ENCODE measurements at regions not wholly inside any gene's neighbourhood (a gene's known extent, or its start where the extent isn't known, plus 50 kb on each side); places are given as distances from the start of the nearest gene placed in this dataset.

DNA sequence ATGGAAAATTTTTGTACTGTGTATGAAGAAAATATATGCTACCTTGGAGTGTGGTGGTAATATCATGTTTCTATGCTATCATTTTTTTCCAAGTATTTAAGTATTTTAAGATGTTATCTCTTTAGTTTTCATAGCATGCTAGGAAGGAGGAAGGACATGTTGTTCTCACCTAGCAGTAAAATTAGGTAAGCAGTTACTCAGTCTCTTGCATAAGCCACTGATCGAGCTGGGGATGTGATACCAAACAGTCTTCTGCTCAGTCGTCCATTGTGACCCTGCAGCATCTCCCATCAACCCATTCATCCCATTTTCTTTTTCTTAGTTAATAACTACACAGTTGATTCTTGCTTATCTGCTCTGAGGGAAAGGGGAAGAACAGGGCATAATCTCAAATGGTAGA, 130.6 kb downstream of the KLF5 start:
- TF ChIP-seq ZNF232 (CRISPR knock-in tag; IDR thresholded peaks at IDR 0.05) (no peak), CREM (CRISPR knock-in tag; IDR thresholded peaks at IDR 0.05) (no peak), CREB1 (CRISPR knock-in tag; IDR thresholded peaks at IDR 0.05) (no peak), MXD4 (CRISPR knock-in tag; IDR thresholded peaks at IDR 0.05; ENCODE audit: borderline replicate concordance) (no peak)
- TF ChIP-seq, protein P1, sequence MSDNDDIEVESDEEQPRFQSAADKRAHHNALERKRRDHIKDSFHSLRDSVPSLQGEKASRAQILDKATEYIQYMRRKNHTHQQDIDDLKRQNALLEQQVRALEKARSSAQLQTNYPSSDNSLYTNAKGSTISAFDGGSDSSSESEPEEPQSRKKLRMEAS (CRISPR knock-in tag; IDR thresholded peaks at IDR 0.05) = no peak
- TF ChIP-seq, protein P2, sequence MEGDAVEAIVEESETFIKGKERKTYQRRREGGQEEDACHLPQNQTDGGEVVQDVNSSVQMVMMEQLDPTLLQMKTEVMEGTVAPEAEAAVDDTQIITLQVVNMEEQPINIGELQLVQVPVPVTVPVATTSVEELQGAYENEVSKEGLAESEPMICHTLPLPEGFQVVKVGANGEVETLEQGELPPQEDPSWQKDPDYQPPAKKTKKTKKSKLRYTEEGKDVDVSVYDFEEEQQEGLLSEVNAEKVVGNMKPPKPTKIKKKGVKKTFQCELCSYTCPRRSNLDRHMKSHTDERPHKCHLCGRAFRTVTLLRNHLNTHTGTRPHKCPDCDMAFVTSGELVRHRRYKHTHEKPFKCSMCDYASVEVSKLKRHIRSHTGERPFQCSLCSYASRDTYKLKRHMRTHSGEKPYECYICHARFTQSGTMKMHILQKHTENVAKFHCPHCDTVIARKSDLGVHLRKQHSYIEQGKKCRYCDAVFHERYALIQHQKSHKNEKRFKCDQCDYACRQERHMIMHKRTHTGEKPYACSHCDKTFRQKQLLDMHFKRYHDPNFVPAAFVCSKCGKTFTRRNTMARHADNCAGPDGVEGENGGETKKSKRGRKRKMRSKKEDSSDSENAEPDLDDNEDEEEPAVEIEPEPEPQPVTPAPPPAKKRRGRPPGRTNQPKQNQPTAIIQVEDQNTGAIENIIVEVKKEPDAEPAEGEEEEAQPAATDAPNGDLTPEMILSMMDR (IDR thresholded peaks at IDR 0.05) = no peak
- TF ChIP-seq, protein P3, sequence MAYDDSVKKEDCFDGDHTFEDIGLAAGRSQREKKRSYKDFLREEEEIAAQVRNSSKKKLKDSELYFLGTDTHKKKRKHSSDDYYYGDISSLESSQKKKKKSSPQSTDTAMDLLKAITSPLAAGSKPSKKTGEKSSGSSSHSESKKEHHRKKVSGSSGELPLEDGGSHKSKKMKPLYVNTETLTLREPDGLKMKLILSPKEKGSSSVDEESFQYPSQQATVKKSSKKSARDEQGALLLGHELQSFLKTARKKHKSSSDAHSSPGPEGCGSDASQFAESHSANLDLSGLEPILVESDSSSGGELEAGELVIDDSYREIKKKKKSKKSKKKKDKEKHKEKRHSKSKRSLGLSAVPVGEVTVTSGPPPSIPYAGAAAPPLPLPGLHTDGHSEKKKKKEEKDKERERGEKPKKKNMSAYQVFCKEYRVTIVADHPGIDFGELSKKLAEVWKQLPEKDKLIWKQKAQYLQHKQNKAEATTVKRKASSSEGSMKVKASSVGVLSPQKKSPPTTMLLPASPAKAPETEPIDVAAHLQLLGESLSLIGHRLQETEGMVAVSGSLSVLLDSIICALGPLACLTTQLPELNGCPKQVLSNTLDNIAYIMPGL (CRISPR knock-in tag; IDR thresholded peaks at IDR 0.05) = no peak
- TF ChIP-seq, protein P4, sequence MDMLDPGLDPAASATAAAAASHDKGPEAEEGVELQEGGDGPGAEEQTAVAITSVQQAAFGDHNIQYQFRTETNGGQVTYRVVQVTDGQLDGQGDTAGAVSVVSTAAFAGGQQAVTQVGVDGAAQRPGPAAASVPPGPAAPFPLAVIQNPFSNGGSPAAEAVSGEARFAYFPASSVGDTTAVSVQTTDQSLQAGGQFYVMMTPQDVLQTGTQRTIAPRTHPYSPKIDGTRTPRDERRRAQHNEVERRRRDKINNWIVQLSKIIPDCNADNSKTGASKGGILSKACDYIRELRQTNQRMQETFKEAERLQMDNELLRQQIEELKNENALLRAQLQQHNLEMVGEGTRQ (CRISPR knock-in tag; IDR thresholded peaks at IDR 0.05) = no peak
- TF ChIP-seq, protein P5, sequence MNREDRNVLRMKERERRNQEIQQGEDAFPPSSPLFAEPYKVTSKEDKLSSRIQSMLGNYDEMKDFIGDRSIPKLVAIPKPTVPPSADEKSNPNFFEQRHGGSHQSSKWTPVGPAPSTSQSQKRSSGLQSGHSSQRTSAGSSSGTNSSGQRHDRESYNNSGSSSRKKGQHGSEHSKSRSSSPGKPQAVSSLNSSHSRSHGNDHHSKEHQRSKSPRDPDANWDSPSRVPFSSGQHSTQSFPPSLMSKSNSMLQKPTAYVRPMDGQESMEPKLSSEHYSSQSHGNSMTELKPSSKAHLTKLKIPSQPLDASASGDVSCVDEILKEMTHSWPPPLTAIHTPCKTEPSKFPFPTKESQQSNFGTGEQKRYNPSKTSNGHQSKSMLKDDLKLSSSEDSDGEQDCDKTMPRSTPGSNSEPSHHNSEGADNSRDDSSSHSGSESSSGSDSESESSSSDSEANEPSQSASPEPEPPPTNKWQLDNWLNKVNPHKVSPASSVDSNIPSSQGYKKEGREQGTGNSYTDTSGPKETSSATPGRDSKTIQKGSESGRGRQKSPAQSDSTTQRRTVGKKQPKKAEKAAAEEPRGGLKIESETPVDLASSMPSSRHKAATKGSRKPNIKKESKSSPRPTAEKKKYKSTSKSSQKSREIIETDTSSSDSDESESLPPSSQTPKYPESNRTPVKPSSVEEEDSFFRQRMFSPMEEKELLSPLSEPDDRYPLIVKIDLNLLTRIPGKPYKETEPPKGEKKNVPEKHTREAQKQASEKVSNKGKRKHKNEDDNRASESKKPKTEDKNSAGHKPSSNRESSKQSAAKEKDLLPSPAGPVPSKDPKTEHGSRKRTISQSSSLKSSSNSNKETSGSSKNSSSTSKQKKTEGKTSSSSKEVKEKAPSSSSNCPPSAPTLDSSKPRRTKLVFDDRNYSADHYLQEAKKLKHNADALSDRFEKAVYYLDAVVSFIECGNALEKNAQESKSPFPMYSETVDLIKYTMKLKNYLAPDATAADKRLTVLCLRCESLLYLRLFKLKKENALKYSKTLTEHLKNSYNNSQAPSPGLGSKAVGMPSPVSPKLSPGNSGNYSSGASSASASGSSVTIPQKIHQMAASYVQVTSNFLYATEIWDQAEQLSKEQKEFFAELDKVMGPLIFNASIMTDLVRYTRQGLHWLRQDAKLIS (CRISPR knock-in tag; IDR thresholded peaks at IDR 0.05; ENCODE audit: borderline replicate concordance) = no peak

Measured in WTC11 (cell line).